Breast epithelium (tissue), 3 donors: ENCODE measurements at regions not wholly inside any gene's neighbourhood (a gene's known extent, or its start where the extent isn't known, plus 50 kb on each side); places are given as distances from the start of the nearest gene placed in this dataset.

Source experiments
- CTCF ChIP-seq, 3 donors: fragments of 450-650 bp; IDR thresholded peaks; one replicate each; pipeline ENCODE4 v1.5.1; 2016 to 2017; ENCODE audit warnings: antibody characterized with exemption in 3 of 3, mild to moderate bottlenecking in 3 of 3, moderate library complexity in 3 of 3
- POLR2A ChIP-seq: fragments of 450-650 bp; IDR thresholded peaks from one replicate; pipeline ENCODE4 v1.6.1; 2016; ENCODE audit warnings: antibody characterized with exemption, mild to moderate bottlenecking, moderate library complexity
- POLR2AphosphoS5 ChIP-seq, 3 donors: sonication (generic); formaldehyde crosslinking; IDR thresholded peaks; one replicate each; pipeline ENCODE4 v1.6.1; 2017; ENCODE audit warnings: antibody characterized with exemption in 3 of 3

GRCh38 chr12:87112571-87113345, 856.6 kb upstream of the MGAT4C start:
- no peak for TF ChIP-seq POLR2A
- no peak for TF ChIP-seq CTCF (IDR thresholded peaks at IDR 0.05)
- no peak for TF ChIP-seq POLR2AphosphoS5 (IDR thresholded peaks at IDR 0.05)
